ENCODE measurements at regions not wholly inside any gene's neighbourhood (a gene's known extent, or its start where the extent isn't known, plus 50 kb on each side); places are given as distances from the start of the nearest gene placed in this dataset.

- Histone ChIP-seq H3K9me3 (ENCODE audit: control insufficient read depth, low read depth, low read length) (no peaks in the 10 kb centered on the region), H3K9ac (ENCODE audit: low read length) (no peak overlapping the region), H3K4me3 (ENCODE audit: low read length) (no peak overlapping the region), H3K36me3 (ENCODE audit: control insufficient read depth, low read depth, low read length) (no peaks in the 10 kb centered on the region), H3K27me3 (ENCODE audit: control insufficient read depth, insufficient read depth, low read length) (no peaks in the 10 kb centered on the region), H3K27ac (ENCODE audit: low read length) (no peak overlapping the region), H3K4me1 (ENCODE audit: control insufficient read depth, low read depth, low read length) (peaks cover 3% of the 10 kb centered on the region)
These were observed 289.4 kb downstream of the TRAM1L1 start for GRCh38 chr4:116796022-116796421.

- H3K9ac ChIP-seq (ENCODE audit: low read length) = no peak overlapping the region
- H3K9me3 ChIP-seq (ENCODE audit: control insufficient read depth, low read depth, low read length) = no peaks in the 10 kb centered on the region
These were observed 296.7 kb downstream of the TRAM1L1 start for GRCh38 chr4:116788723-116789122.

GRCh38 chr4:116755051-116755450, 330.3 kb downstream of the TRAM1L1 start:
- H3K4me1 ChIP-seq (ENCODE audit: control insufficient read depth, low read depth, low read length) = no peaks in the 10 kb centered on the region
- no peaks in the 10 kb centered on the region for H3K9me3 ChIP-seq (ENCODE audit: control insufficient read depth, low read depth, low read length)
- no peaks in the 10 kb centered on the region for H3K36me3 ChIP-seq (ENCODE audit: control insufficient read depth, low read depth, low read length)
- no peak overlapping the region for H3K9ac ChIP-seq (ENCODE audit: low read length)
- H3K27ac ChIP-seq (ENCODE audit: low read length) = no peak overlapping the region
- no peak overlapping the region for H3K4me3 ChIP-seq (ENCODE audit: low read length)
- no peaks in the 10 kb centered on the region for H3K27me3 ChIP-seq (ENCODE audit: control insufficient read depth, insufficient read depth, low read length)

More at GRCh38 chr4:116788723-116789122, 296.7 kb downstream of the TRAM1L1 start:
- Histone ChIP-seq H3K4me3 (ENCODE audit: low read length) (no peak overlapping the region), H3K27ac (ENCODE audit: low read length) (no peak overlapping the region), H3K4me1 (ENCODE audit: control insufficient read depth, low read depth, low read length) (no peaks in the 10 kb centered on the region), H3K27me3 (ENCODE audit: control insufficient read depth, insufficient read depth, low read length) (no peaks in the 10 kb centered on the region), H3K36me3 (ENCODE audit: control insufficient read depth, low read depth, low read length) (no peaks in the 10 kb centered on the region)

- no peak overlapping the region for H3K4me3 ChIP-seq (ENCODE audit: low read length)
- no peak overlapping the region for H3K9ac ChIP-seq (ENCODE audit: low read length)
- no peaks in the 10 kb centered on the region for H3K9me3 ChIP-seq (ENCODE audit: control insufficient read depth, low read depth, low read length)
- H3K36me3 ChIP-seq (ENCODE audit: control insufficient read depth, low read depth, low read length) = no peaks in the 10 kb centered on the region
- no peak overlapping the region for H3K27ac ChIP-seq (ENCODE audit: low read length)
- H3K4me1 ChIP-seq (ENCODE audit: control insufficient read depth, low read depth, low read length) = no peaks in the 10 kb centered on the region
- no peaks in the 10 kb centered on the region for H3K27me3 ChIP-seq (ENCODE audit: control insufficient read depth, insufficient read depth, low read length)
These were observed 333.3 kb downstream of the TRAM1L1 start for GRCh38 chr4:116752027-116752426.

- no peaks in the 10 kb centered on the region for H3K4me1 ChIP-seq (ENCODE audit: control insufficient read depth, low read depth, low read length)
- H3K4me3 ChIP-seq (ENCODE audit: low read length) = no peak overlapping the region
- no peaks in the 10 kb centered on the region for H3K9me3 ChIP-seq (ENCODE audit: control insufficient read depth, low read depth, low read length)
- H3K9ac ChIP-seq (ENCODE audit: low read length) = no peak overlapping the region
- no peak overlapping the region for H3K27ac ChIP-seq (ENCODE audit: low read length)
- H3K27me3 ChIP-seq (ENCODE audit: control insufficient read depth, insufficient read depth, low read length) = no peaks in the 10 kb centered on the region
- no peaks in the 10 kb centered on the region for H3K36me3 ChIP-seq (ENCODE audit: control insufficient read depth, low read depth, low read length)
These were observed 348.6 kb downstream of the TRAM1L1 start for GRCh38 chr4:116736756-116737155.

GRCh38 chr4:116734178-116734577, 351.2 kb downstream of the TRAM1L1 start:
- Histone ChIP-seq H3K4me1 (ENCODE audit: control insufficient read depth, low read depth, low read length) (no peaks in the 10 kb centered on the region), H3K36me3 (ENCODE audit: control insufficient read depth, low read depth, low read length) (no peaks in the 10 kb centered on the region), H3K9ac (ENCODE audit: low read length) (no peak overlapping the region), H3K4me3 (ENCODE audit: low read length) (no peak overlapping the region), H3K27me3 (ENCODE audit: control insufficient read depth, insufficient read depth, low read length) (no peaks in the 10 kb centered on the region), H3K27ac (ENCODE audit: low read length) (no peak overlapping the region), H3K9me3 (ENCODE audit: control insufficient read depth, low read depth, low read length) (no peaks in the 10 kb centered on the region)

- Histone ChIP-seq H3K9ac (ENCODE audit: low read length) (no peak overlapping the region), H3K4me3 (ENCODE audit: low read length) (no peak overlapping the region), H3K4me1 (ENCODE audit: control insufficient read depth, low read depth, low read length) (no peaks in the 10 kb centered on the region), H3K27me3 (ENCODE audit: control insufficient read depth, insufficient read depth, low read length) (no peaks in the 10 kb centered on the region), H3K27ac (ENCODE audit: low read length) (no peak overlapping the region), H3K9me3 (ENCODE audit: control insufficient read depth, low read depth, low read length) (no peaks in the 10 kb centered on the region), H3K36me3 (ENCODE audit: control insufficient read depth, low read depth, low read length) (no peaks in the 10 kb centered on the region)
These were observed 352.0 kb downstream of the TRAM1L1 start for GRCh38 chr4:116733370-116733769.

GRCh38 chr4:116726523-116726922, 358.9 kb downstream of the TRAM1L1 start:
- Histone ChIP-seq H3K27ac (ENCODE audit: low read length) (no peak overlapping the region), H3K4me3 (ENCODE audit: low read length) (no peak overlapping the region), H3K4me1 (ENCODE audit: control insufficient read depth, low read depth, low read length) (no peaks in the 10 kb centered on the region), H3K9me3 (ENCODE audit: control insufficient read depth, low read depth, low read length) (no peaks in the 10 kb centered on the region), H3K27me3 (ENCODE audit: control insufficient read depth, insufficient read depth, low read length) (no peaks in the 10 kb centered on the region), H3K36me3 (ENCODE audit: control insufficient read depth, low read depth, low read length) (no peaks in the 10 kb centered on the region), H3K9ac (ENCODE audit: low read length) (no peak overlapping the region)

- Histone ChIP-seq H3K36me3 (ENCODE audit: control insufficient read depth, low read depth, low read length) (no peaks in the 10 kb centered on the region), H3K9me3 (ENCODE audit: control insufficient read depth, low read depth, low read length) (no peaks in the 10 kb centered on the region), H3K4me3 (ENCODE audit: low read length) (no peak overlapping the region), H3K27ac (ENCODE audit: low read length) (no peak overlapping the region), H3K27me3 (ENCODE audit: control insufficient read depth, insufficient read depth, low read length) (no peaks in the 10 kb centered on the region), H3K4me1 (ENCODE audit: control insufficient read depth, low read depth, low read length) (no peaks in the 10 kb centered on the region), H3K9ac (ENCODE audit: low read length) (no peak overlapping the region)
These were observed 361.1 kb downstream of the TRAM1L1 start for GRCh38 chr4:116724249-116724648.

GRCh38 chr4:116705466-116705865, 379.9 kb downstream of the TRAM1L1 start:
- H3K4me3 ChIP-seq (ENCODE audit: low read length) = no peak overlapping the region
- no peaks in the 10 kb centered on the region for H3K4me1 ChIP-seq (ENCODE audit: control insufficient read depth, low read depth, low read length)
- no peaks in the 10 kb centered on the region for H3K9me3 ChIP-seq (ENCODE audit: control insufficient read depth, low read depth, low read length)
- H3K36me3 ChIP-seq (ENCODE audit: control insufficient read depth, low read depth, low read length) = no peaks in the 10 kb centered on the region
- H3K27me3 ChIP-seq (ENCODE audit: control insufficient read depth, insufficient read depth, low read length) = no peaks in the 10 kb centered on the region
- no peak overlapping the region for H3K27ac ChIP-seq (ENCODE audit: low read length)
- no peak overlapping the region for H3K9ac ChIP-seq (ENCODE audit: low read length)

- Histone ChIP-seq H3K27ac (ENCODE audit: low read length) (no peak overlapping the region), H3K9me3 (ENCODE audit: control insufficient read depth, low read depth, low read length) (no peaks in the 10 kb centered on the region), H3K9ac (ENCODE audit: low read length) (no peak overlapping the region), H3K4me3 (ENCODE audit: low read length) (no peak overlapping the region), H3K36me3 (ENCODE audit: control insufficient read depth, low read depth, low read length) (no peaks in the 10 kb centered on the region), H3K4me1 (ENCODE audit: control insufficient read depth, low read depth, low read length) (no peaks in the 10 kb centered on the region), H3K27me3 (ENCODE audit: control insufficient read depth, insufficient read depth, low read length) (no peaks in the 10 kb centered on the region)
These were observed 382.4 kb downstream of the TRAM1L1 start for GRCh38 chr4:116702949-116703348.

GRCh38 chr4:116688536-116688935, 396.8 kb downstream of the TRAM1L1 start:
- Histone ChIP-seq H3K27ac (ENCODE audit: low read length) (no peak overlapping the region), H3K9ac (ENCODE audit: low read length) (no peak overlapping the region), H3K9me3 (ENCODE audit: control insufficient read depth, low read depth, low read length) (no peaks in the 10 kb centered on the region), H3K27me3 (ENCODE audit: control insufficient read depth, insufficient read depth, low read length) (no peaks in the 10 kb centered on the region), H3K4me3 (ENCODE audit: low read length) (no peak overlapping the region), H3K36me3 (ENCODE audit: control insufficient read depth, low read depth, low read length) (no peaks in the 10 kb centered on the region), H3K4me1 (ENCODE audit: control insufficient read depth, low read depth, low read length) (no peaks in the 10 kb centered on the region)

Measured in iPS-18a (cell line).